ENCODE measurements at regions not wholly inside any gene's neighbourhood (a gene's known extent, or its start where the extent isn't known, plus 50 kb on each side); places are given as distances from the start of the nearest gene placed in this dataset.

DNA sequence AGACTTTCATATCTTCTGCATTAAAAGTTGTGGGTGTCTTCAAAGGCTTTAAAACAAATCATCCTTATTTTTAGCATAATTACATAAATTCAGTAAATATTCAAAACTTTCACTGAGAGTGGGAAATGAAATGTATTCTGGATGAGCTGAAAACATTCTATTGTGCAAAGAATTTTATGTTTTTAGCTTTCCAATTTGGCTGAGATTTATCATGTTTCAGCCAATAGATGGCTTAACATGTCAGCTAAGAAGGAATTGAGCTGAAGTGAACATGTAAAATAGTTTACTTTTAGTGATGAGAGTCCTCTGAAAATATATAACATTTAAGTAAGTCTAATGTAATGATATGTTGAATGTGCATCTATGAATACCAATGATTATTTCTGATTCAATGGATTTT, 213.5 kb upstream of the GIMD1 start:
- no peak for TF ChIP-seq TAF1 (IDR thresholded peaks at IDR 0.05; ENCODE audit: borderline replicate concordance, low read depth, low read length)
- TF ChIP-seq, protein P1, sequence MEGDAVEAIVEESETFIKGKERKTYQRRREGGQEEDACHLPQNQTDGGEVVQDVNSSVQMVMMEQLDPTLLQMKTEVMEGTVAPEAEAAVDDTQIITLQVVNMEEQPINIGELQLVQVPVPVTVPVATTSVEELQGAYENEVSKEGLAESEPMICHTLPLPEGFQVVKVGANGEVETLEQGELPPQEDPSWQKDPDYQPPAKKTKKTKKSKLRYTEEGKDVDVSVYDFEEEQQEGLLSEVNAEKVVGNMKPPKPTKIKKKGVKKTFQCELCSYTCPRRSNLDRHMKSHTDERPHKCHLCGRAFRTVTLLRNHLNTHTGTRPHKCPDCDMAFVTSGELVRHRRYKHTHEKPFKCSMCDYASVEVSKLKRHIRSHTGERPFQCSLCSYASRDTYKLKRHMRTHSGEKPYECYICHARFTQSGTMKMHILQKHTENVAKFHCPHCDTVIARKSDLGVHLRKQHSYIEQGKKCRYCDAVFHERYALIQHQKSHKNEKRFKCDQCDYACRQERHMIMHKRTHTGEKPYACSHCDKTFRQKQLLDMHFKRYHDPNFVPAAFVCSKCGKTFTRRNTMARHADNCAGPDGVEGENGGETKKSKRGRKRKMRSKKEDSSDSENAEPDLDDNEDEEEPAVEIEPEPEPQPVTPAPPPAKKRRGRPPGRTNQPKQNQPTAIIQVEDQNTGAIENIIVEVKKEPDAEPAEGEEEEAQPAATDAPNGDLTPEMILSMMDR (IDR thresholded peaks at IDR 0.05 in 2 of 3, conservative IDR thresholded peaks at IDR 0.05 in 1 of 3; ENCODE audit: control insufficient read depth in 2 of 3, extremely low read depth in 1 of 3, insufficient read depth in 1 of 3, low read depth in 3 of 3, low read length in 3 of 3), result no peak
- no peak for TF ChIP-seq TCF12 (IDR thresholded peaks at IDR 0.05; ENCODE audit: low read depth, low read length)
- TF ChIP-seq POLR2AphosphoS5 (IDR thresholded peaks at IDR 0.05; ENCODE audit: low read length), result no peak
- TF ChIP-seq, protein P2, sequence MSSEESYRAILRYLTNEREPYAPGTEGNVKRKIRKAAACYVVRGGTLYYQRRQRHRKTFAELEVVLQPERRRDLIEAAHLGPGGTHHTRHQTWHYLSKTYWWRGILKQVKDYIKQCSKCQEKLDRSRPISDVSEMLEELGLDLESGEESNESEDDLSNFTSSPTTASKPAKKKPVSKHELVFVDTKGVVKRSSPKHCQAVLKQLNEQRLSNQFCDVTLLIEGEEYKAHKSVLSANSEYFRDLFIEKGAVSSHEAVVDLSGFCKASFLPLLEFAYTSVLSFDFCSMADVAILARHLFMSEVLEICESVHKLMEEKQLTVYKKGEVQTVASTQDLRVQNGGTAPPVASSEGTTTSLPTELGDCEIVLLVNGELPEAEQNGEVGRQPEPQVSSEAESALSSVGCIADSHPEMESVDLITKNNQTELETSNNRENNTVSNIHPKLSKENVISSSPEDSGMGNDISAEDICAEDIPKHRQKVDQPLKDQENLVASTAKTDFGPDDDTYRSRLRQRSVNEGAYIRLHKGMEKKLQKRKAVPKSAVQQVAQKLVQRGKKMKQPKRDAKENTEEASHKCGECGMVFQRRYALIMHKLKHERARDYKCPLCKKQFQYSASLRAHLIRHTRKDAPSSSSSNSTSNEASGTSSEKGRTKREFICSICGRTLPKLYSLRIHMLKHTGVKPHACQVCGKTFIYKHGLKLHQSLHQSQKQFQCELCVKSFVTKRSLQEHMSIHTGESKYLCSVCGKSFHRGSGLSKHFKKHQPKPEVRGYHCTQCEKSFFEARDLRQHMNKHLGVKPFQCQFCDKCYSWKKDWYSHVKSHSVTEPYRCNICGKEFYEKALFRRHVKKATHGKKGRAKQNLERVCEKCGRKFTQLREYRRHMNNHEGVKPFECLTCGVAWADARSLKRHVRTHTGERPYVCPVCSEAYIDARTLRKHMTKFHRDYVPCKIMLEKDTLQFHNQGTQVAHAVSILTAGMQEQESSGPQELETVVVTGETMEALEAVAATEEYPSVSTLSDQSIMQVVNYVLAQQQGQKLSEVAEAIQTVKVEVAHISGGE (CRISPR knock-in tag; IDR thresholded peaks at IDR 0.05), result no peak
- TF ChIP-seq BHLHE40 (IDR thresholded peaks at IDR 0.05; ENCODE audit: borderline replicate concordance in 1 of 2, low read depth in 2 of 2, low read length in 1 of 2), result no peak
